Upper lobe of right lung (tissue), 1 donor: ENCODE measurements at regions not wholly inside any gene's neighbourhood (a gene's known extent, or its start where the extent isn't known, plus 50 kb on each side); places are given as distances from the start of the nearest gene placed in this dataset.
"Not testable (repeated sequence)": the region's sequence is repeated elsewhere in the genome, so short reads cannot be mapped to it uniquely, and the experiment has no call there.

Source experiments
- ATAC-seq: fragments of 200-7000 bp; cut with Tn5 transposase; one replicate; pipeline ENCODE4 v1.9.1; 2020; ENCODE audit warnings: mild to moderate bottlenecking, moderate library complexity
- DNase-seq: peaks from one replicate; pipeline ENCODE4 v3.0.0-alpha.2; 2020
- H3K27ac ChIP-seq: fragments of 200-600 bp; one replicate; pipeline ENCODE4 v1.8.0; 2022
- H3K27me3 ChIP-seq: fragments of 200-600 bp; one replicate; pipeline ENCODE4 v1.8.0; 2022; ENCODE audit warnings: mild to moderate bottlenecking
- H3K36me3 ChIP-seq: fragments of 200-600 bp; one replicate; pipeline ENCODE4 v1.8.0; 2022
- H3K4me1 ChIP-seq: fragments of 200-600 bp; one replicate; pipeline ENCODE4 v1.8.0; 2022
- H3K4me3 ChIP-seq: fragments of 200-600 bp; one replicate; pipeline ENCODE4 v1.8.0; 2022; ENCODE audit warnings: mild to moderate bottlenecking
- H3K9me3 ChIP-seq: fragments of 200-600 bp; one replicate; pipeline ENCODE4 v1.8.0; 2022
- intact Hi-C: fragments of 100-400 bp; cut with DNase I; formaldehyde crosslinking; loops from one replicate; pipeline ENCODE4 v1.11.0; 2022
- TF ChIP-seq, protein P1 (sequence below): fragments of 200-600 bp; IDR thresholded peaks from one replicate; pipeline ENCODE4 v1.8.0; 2022; ENCODE audit warnings: antibody characterized with exemption
- donor health status: DM: no; HTN: yes; CAD: no; lungs with severe emphysema.

- DNase-seq (peak; percentile 78), ATAC-seq (peak; percentile 96)
- TF ChIP-seq, protein P1, sequence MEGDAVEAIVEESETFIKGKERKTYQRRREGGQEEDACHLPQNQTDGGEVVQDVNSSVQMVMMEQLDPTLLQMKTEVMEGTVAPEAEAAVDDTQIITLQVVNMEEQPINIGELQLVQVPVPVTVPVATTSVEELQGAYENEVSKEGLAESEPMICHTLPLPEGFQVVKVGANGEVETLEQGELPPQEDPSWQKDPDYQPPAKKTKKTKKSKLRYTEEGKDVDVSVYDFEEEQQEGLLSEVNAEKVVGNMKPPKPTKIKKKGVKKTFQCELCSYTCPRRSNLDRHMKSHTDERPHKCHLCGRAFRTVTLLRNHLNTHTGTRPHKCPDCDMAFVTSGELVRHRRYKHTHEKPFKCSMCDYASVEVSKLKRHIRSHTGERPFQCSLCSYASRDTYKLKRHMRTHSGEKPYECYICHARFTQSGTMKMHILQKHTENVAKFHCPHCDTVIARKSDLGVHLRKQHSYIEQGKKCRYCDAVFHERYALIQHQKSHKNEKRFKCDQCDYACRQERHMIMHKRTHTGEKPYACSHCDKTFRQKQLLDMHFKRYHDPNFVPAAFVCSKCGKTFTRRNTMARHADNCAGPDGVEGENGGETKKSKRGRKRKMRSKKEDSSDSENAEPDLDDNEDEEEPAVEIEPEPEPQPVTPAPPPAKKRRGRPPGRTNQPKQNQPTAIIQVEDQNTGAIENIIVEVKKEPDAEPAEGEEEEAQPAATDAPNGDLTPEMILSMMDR, result peak; percentile 84
- no peaks in the 10 kb centered on the region for H3K36me3 ChIP-seq
- H3K27ac ChIP-seq, result no peak overlapping the region
- H3K27me3 ChIP-seq, result no peaks in the 10 kb centered on the region
- H3K4me1 ChIP-seq, result no peaks in the 10 kb centered on the region
- H3K9me3 ChIP-seq, result no peaks in the 10 kb centered on the region
- no peak overlapping the region for H3K4me3 ChIP-seq
- intact Hi-C loops, result loop anchor here (10.0 kb wide), 1 partner anchor 90 kb away; no protein-coding TSS in a partner anchor
Measured at GRCh38 chr9:71604197-71605063, 163.9 kb downstream of the CEMIP2 start.

DNA sequence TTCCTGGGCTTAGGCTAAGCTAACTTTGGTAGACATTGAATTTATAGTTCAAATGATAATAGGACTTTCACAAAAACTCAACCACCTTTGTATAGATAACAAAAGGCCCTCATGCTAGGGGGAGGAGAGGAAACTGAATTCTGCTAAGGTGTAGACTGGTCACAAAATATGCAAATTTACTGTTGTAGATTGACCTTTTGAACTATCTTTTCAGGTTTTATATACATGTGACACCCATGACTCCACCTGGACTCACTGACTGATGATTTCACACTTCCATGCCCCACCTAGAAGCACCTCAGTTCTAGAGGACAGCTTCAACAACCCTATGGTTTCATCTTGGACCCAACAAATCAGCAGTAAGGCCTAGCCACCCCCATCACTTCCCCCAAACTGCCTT is 165.7 kb downstream of the CEMIP2 start:
- H3K9me3 ChIP-seq, result no peaks in the 10 kb centered on the region
- no peaks in the 10 kb centered on the region for H3K36me3 ChIP-seq
- intact Hi-C loops, result loop anchor here (10.0 kb wide), 1 partner anchor 92 kb away; no protein-coding TSS in a partner anchor
- no peaks in the 10 kb centered on the region for H3K27me3 ChIP-seq
- no peaks in the 10 kb centered on the region for H3K4me1 ChIP-seq
- no peak overlapping the region for H3K4me3 ChIP-seq
- no peak overlapping the region for H3K27ac ChIP-seq
- TF ChIP-seq, protein P1, result no peak
- ATAC-seq, result no peak
- DNase-seq, result no peak

GRCh38 chr9:71595762-71596161 is 172.6 kb downstream of the CEMIP2 start:
- not testable (repeated sequence) for H3K4me1 ChIP-seq

DNA sequence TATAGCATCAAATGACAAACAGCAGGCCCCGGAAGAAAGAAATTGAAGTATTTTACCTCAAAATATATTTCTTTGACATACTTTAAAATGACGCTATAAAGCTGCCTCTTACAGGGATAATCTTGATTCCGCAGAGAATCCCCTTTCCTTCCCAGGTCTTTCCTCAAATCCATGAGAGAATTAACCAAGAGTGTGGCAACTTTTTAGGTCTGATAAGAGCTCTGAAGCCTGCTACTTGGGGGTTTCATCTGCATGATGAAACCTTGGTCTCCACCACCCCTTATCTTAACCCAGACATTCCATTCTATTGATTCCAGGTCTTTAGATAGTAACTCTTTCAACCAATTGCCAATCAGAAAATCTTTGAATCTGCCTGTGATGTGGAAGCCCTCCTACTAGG is 173.8 kb downstream of the CEMIP2 start:
- Histone ChIP-seq H3K36me3 (no peaks in the 10 kb centered on the region), H3K4me3 (no peak overlapping the region), H3K27me3 (no peaks in the 10 kb centered on the region), H3K4me1 (no peaks in the 10 kb centered on the region), H3K9me3 (no peaks in the 10 kb centered on the region), H3K27ac (no peak overlapping the region)
- ATAC-seq (no peak), DNase-seq (no peak)
- TF ChIP-seq, protein P1, result no peak
- intact Hi-C loops, result no loop called here

More at GRCh38 chr9:71595762-71596161, 172.6 kb downstream of the CEMIP2 start:
- H3K27me3 ChIP-seq, DNase-seq, H3K4me3 ChIP-seq, H3K36me3 ChIP-seq, intact Hi-C loops, H3K9me3 ChIP-seq, H3K27ac ChIP-seq, ATAC-seq: not testable (repeated sequence)

- TF ChIP-seq, protein P1, result no peak
- Histone ChIP-seq H3K4me1 (no peaks in the 10 kb centered on the region), H3K9me3 (no peaks in the 10 kb centered on the region), H3K27me3 (no peaks in the 10 kb centered on the region), H3K4me3 (no peak overlapping the region), H3K36me3 (no peaks in the 10 kb centered on the region), H3K27ac (no peak overlapping the region)
- ATAC-seq (no peak), DNase-seq (no peak)
- intact Hi-C loops, result no loop called here
Measured at GRCh38 chr9:71592400-71592799, 175.9 kb downstream of the CEMIP2 start.

DNA sequence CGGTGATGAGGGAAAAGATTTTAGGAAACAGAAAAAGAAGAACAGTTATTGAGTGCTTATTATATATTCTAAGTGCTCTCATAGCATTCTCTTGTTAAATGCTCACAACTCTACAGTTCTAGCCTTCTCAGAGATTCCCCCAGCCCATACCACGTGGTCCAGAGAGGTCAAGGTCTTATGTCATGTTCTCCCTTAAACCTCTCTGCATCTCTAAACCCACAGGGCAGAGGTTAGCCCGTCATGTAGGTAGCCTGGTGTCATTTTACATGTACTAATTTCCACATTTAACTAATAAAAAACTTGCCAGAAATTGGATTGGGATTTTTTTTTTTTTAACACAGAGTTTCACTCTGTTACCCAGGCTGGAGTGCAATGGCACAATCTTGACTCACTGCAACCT is 178.0 kb downstream of the CEMIP2 start:
- Histone ChIP-seq H3K4me1 (no peaks in the 10 kb centered on the region), H3K9me3 (no peaks in the 10 kb centered on the region), H3K27me3 (no peaks in the 10 kb centered on the region), H3K27ac (no peak overlapping the region), H3K4me3 (no peak overlapping the region), H3K36me3 (no peaks in the 10 kb centered on the region)
- TF ChIP-seq, protein P1, result no peak
- no peak for DNase-seq
- no peak for ATAC-seq
- intact Hi-C loops, result no loop called here
